Colonic mucosa (tissue), 4 donors: ENCODE measurements at regions not wholly inside any gene's neighbourhood (a gene's known extent, or its start where the extent isn't known, plus 50 kb on each side); places are given as distances from the start of the nearest gene placed in this dataset.
"Not testable (repeated sequence)": the region's sequence is repeated elsewhere in the genome, so short reads cannot be mapped to it uniquely, and the experiment has no call there.

ENCODE experiments used
- DNase-seq: peaks from one replicate; pipeline ENCODE4 v3.0.0-alpha.2; 2020
- H3K27ac ChIP-seq: fragments of 200-600 bp; one replicate; pipeline ENCODE4 v1.8.0; 2021
- H3K27me3 ChIP-seq: fragments of 200-600 bp; one replicate; pipeline ENCODE4 v1.8.0; 2021
- H3K36me3 ChIP-seq: fragments of 200-600 bp; one replicate; pipeline ENCODE4 v1.8.0; 2021
- H3K4me1 ChIP-seq: fragments of 200-600 bp; one replicate; pipeline ENCODE4 v1.8.0; 2021; ENCODE audit warnings: mild to moderate bottlenecking
- H3K4me3 ChIP-seq: fragments of 200-600 bp; one replicate; pipeline ENCODE4 v1.8.0; 2021
- H3K9ac ChIP-seq, 2 donors: one replicate each; pipeline ENCODE4 v1.7.0; 2013; ENCODE audit warnings: control low read depth in 2 of 2, low read depth in 2 of 2, low read length in 2 of 2
- H3K9me3 ChIP-seq: fragments of 200-600 bp; one replicate; pipeline ENCODE4 v1.8.0; 2021
- intact Hi-C: fragments of 100-400 bp; cut with DNase I; formaldehyde crosslinking; loops from one replicate; pipeline ENCODE4 v1.14.1; 2022
- TF ChIP-seq, protein P1 (sequence below): fragments of 200-600 bp; IDR thresholded peaks from one replicate; pipeline ENCODE4 v1.8.0; 2022; ENCODE audit warnings: antibody characterized with exemption, mild to moderate bottlenecking
- donor health status: healthy.
- donor health status: DM: no; HTN: no; CAD: no.
- donor health status: DM: no; HTN: no; CAD: no.

DNA sequence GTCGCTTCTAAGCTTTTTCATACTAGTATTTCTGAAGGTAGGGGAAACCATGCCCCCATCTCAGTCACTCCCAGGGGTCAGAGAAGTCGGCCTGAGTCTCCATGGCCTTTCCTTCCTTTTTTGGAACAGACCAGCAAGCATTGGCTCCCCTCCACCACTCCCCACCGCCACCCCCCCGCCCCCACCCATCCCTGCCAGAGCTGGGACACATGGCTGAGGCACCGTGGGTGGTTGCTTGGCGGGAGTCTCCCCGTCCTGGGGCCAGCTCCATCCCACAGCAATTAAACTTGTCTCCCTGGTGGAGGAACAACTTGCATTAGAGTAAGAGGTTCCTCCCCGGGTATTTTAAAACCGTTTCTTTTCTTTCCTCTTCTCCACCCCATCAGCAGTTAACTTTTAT is 100.8 kb upstream of the TFPI start:
- H3K4me1 ChIP-seq: no peaks in the 10 kb centered on the region
- H3K36me3 ChIP-seq: no peaks in the 10 kb centered on the region
- intact Hi-C loops: no loop called here
- TF ChIP-seq, protein P1, sequence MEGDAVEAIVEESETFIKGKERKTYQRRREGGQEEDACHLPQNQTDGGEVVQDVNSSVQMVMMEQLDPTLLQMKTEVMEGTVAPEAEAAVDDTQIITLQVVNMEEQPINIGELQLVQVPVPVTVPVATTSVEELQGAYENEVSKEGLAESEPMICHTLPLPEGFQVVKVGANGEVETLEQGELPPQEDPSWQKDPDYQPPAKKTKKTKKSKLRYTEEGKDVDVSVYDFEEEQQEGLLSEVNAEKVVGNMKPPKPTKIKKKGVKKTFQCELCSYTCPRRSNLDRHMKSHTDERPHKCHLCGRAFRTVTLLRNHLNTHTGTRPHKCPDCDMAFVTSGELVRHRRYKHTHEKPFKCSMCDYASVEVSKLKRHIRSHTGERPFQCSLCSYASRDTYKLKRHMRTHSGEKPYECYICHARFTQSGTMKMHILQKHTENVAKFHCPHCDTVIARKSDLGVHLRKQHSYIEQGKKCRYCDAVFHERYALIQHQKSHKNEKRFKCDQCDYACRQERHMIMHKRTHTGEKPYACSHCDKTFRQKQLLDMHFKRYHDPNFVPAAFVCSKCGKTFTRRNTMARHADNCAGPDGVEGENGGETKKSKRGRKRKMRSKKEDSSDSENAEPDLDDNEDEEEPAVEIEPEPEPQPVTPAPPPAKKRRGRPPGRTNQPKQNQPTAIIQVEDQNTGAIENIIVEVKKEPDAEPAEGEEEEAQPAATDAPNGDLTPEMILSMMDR: no peak
- DNase-seq: no peak
- H3K27ac ChIP-seq: no peak overlapping the region
- H3K9me3 ChIP-seq: no peaks in the 10 kb centered on the region
- no peaks in the 10 kb centered on the region for H3K27me3 ChIP-seq
- no peak overlapping the region for H3K9ac ChIP-seq
- H3K4me3 ChIP-seq: no peak overlapping the region

DNA sequence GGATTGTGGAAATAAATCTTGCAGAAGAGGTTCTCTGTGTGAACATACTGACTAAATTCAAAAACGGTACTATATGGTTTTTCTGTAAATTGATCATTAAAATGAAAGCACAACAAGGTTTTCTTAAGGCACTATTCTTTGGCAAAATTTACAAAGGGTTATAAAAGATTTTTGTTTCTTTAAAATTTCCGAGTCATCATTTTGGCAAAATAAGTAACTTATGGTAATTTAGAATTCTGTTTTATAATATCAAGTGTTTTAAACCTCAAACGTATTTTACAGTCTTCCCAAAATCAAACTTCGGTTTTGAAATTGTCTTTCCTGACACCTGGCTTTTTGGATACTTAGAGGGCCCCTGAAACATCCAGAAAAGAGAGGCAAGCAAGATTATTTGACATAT is 101.9 kb upstream of the TFPI start:
- Histone ChIP-seq H3K9me3 (no peaks in the 10 kb centered on the region), H3K36me3 (no peaks in the 10 kb centered on the region), H3K9ac (no peak overlapping the region), H3K4me1 (no peaks in the 10 kb centered on the region), H3K27ac (no peak overlapping the region), H3K4me3 (no peak overlapping the region), H3K27me3 (no peaks in the 10 kb centered on the region)
- TF ChIP-seq, protein P1: no peak
- intact Hi-C loops: no loop called here
- no peak for DNase-seq

DNA sequence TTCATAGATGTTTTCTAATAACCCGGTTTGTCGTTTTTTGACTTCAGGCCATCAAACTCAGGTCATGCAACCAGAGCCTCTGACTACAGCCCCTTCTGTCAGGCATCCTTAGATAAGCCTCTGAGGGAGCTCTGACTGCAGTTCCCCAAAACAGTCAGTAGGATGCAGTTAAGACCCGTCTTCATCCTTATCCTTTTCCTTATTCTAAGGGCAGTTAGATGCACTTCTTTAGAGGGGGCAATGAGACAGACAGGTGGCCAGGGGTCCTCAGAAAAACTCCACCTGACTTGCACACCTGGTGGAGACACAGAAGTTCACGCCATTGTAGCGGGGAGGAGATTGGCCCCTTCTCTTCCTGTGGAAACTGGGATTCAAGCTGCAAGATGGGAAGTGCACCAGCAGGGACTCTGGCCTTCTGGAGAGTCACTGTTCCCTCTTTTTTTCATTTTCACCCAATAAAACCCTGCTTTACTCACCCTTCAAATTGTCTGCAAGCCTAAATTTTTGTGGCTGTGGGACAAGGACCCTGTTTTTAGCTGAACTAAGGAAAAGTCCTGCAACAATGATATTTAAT is 104.8 kb upstream of the TFPI start:
- TF ChIP-seq, protein P1: no peak
- H3K9ac ChIP-seq: no peak overlapping the region
- DNase-seq: no peak
- H3K27me3 ChIP-seq: no peaks in the 10 kb centered on the region
- intact Hi-C loops: no loop called here
- no peaks in the 10 kb centered on the region for H3K9me3 ChIP-seq
- H3K36me3 ChIP-seq: no peaks in the 10 kb centered on the region
- H3K4me1 ChIP-seq: no peaks in the 10 kb centered on the region
- no peak overlapping the region for H3K4me3 ChIP-seq
- H3K27ac ChIP-seq: no peak overlapping the region

GRCh38 chr2:187676050-187676449 is 121.8 kb upstream of the TFPI start:
- H3K27me3 ChIP-seq, H3K9me3 ChIP-seq, H3K36me3 ChIP-seq, intact Hi-C loops, H3K4me3 ChIP-seq, H3K4me1 ChIP-seq, H3K9ac ChIP-seq, DNase-seq, H3K27ac ChIP-seq: not testable (repeated sequence)

GRCh38 chr2:187679454-187679853 is 125.2 kb upstream of the TFPI start:
- TF ChIP-seq, protein P1: no peak
- Histone ChIP-seq H3K9ac (no peak overlapping the region), H3K36me3 (no peaks in the 10 kb centered on the region), H3K4me1 (no peaks in the 10 kb centered on the region), H3K27ac (no peak overlapping the region), H3K27me3 (no peaks in the 10 kb centered on the region), H3K9me3 (no peaks in the 10 kb centered on the region), H3K4me3 (no peak overlapping the region)
- no peak for DNase-seq
- intact Hi-C loops: no loop called here

DNA sequence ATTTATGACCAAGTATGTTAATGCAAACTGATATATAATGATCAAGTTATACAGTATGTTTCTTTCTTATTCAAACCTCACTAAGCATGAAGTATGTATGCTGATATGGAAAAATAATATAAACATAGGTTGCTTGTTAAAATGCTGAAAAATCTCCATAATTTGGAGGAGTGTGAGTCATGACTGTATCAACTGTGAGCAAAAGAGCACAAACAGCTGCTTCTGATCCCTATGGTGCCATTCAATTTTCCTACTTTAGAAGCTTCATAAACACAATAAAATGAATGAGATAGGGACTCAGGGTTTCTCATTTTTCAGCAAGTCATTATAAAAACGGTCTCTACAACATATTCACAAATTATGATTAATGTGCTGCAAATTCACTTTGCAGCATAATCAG is 129.9 kb upstream of the TFPI start:
- Histone ChIP-seq H3K9ac (no peak overlapping the region), H3K9me3 (no peaks in the 10 kb centered on the region), H3K27me3 (no peaks in the 10 kb centered on the region), H3K4me1 (no peaks in the 10 kb centered on the region), H3K27ac (no peak overlapping the region), H3K4me3 (no peak overlapping the region), H3K36me3 (no peaks in the 10 kb centered on the region)
- TF ChIP-seq, protein P1: no peak
- DNase-seq: no peak
- intact Hi-C loops: no loop called here
